GM12892 (cell line): ENCODE measurements at regions not wholly inside any gene's neighbourhood (a gene's known extent, or its start where the extent isn't known, plus 50 kb on each side); places are given as distances from the start of the nearest gene placed in this dataset.

Experiments
- POLR2A ChIP-seq: IDR thresholded peaks from 2 replicates; pipeline ENCODE4 v1.6.1; 2011; ENCODE audit warnings: low read depth, low read length, control low read depth
- POLR2AphosphoS5 ChIP-seq: IDR thresholded peaks from 2 replicates; pipeline ENCODE4 v1.6.1; 2011; ENCODE audit warnings: low read depth, low read length, control low read depth
- TAF1 ChIP-seq: IDR thresholded peaks from 2 replicates; pipeline ENCODE4 v1.6.1; 2011; ENCODE audit warnings: low read depth, mild to moderate bottlenecking, control low read depth, low read length, borderline replicate concordance

DNA sequence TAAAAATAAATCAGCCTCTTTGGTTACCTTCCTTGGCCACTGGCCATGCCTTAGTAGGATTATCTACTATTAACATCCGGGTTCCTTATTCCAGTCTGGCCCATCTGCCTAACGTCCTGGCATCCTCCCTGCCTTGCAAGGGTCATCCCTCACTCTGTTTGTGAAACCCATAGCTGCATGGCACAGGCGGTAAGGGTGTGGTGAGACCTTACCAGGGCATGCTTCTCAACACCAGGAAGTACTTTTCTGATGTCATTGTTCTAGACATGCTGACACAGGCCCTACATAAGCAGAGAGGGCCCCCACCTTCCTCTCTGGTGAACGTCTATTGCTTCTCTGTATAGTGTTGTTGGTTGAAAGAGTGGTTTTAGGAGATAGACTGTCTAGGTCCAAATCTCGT lies 296.8 kb upstream of the SPRED2 start:
- TF ChIP-seq POLR2AphosphoS5 (no peak), POLR2A (no peak), TAF1 (no peak)
